HG02943 (cell line): ENCODE measurements at regions not wholly inside any gene's neighbourhood (a gene's known extent, or its start where the extent isn't known, plus 50 kb on each side); places are given as distances from the start of the nearest gene placed in this dataset.

ENCODE experiments used
- ATAC-seq: cut with Tn5 transposase; IDR thresholded peaks from one replicate; pipeline ENCODE4 v1.9.1; 2021; ENCODE audit warnings: mild to moderate bottlenecking, low read depth, moderate library complexity; ENCODE audit not compliant: unreplicated experiment

DNA sequence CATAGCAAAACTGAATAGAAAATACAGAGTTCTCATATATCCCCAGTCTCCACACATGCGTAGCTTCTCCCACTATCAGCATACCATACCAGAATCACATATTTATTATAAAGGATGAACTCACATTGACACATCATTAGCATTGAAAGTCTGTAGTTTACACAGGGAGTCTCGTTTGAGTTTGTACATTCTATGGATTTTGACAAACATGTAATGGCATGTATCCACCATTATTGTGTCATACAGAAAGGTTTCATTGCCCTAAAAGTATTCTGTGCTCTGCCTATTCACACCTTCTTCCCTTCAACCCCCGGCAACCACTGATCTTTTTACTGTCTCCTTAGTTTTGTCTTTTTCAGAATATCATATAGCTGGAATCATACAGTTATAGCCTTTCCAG lies 562.4 kb downstream of the KCTD8 start:
- ATAC-seq = no peak

DNA sequence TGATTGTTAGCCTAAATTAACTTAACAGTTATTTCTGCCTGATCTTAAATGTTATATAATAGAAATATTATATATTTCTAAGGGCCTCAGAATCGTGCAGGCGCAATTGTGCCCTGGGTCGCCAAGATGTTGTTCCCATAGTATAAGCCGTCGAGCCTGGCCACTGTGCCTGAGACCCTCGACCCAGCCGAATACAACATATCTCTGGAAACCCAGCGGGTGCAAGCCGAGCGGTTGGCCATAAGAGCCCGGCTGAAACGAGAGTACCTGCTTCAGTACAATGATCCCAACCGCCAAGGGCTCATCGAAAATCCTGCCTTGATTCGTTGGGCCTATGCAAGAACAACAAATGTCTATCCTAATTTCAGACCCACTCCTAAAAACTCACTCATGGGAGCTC lies 549.8 kb downstream of the KCTD8 start:
- ATAC-seq = no peak

DNA sequence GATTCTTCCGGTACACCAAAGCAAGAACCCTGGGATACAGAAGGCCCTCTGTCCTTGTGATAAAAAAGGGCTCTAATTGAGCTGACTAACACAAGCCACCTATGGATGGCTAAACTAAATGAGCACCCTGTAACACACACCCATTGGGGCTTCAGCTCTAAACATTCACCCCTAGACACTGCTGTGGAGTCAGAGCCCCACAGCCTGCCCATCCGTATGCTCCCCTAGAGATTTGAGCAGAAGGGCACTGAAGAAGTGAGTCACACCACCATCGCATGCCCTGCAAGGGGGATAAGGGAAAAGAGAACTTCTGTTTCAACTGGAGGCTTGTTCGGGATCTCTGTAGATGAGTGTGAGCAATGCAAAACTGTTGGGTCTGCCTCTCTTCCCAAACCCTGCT lies 545.2 kb downstream of the KCTD8 start:
- no peak for ATAC-seq

DNA sequence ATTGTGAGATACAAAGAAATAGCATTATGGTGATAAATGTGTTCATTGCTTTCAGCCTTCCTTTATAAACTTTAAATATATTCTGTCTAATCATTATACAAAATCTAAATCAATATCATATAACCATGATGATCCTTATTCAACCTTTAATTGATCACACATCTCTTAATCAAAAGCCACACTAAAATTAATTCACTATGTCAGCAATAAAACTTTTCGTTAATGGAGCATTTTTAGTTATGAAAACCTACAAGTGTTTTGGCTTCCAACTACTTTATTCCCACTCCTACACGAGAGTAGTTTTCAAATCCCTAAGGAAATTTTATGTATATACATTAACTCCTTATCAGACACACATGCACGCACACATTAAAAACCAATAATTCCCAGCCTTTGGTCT lies 530.2 kb downstream of the KCTD8 start:
- no peak for ATAC-seq

DNA sequence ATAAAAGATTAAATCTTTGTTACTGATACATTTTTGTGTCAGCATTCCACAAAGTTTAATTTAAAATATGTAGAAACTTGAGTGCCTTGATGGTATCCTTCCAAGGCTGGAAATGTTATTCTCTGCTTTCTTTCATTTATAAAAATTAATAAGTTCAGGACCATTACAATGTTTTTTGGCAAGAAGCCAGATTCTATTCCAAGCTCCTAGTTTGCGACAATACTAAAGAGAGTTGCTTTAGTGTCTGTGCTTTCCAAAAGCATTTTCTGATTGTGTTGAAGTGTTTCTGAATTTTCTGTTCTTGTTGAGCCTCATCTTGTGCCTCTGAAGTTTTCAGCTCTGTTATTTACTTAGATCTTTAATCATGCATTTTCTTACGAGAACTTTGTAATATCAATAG lies 516.2 kb downstream of the KCTD8 start:
- no peak for ATAC-seq

DNA sequence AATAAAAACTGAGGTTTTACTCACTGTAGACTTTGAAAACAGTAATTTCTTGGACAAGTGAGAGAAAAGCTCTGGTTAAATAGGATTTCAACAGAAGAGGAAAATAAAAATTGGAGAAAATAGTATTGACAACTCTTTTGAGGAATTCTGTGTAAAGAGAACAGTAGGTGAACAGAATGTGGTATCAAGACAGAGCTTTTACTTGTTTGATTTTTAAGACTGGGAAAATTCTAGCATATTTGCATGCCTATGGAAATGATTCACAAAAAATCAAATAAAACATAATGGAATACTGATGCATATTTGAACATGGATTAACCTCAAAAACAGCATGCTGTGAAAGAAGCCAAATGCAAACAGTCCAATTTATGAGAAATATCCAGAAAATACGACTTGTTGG lies 504.6 kb downstream of the KCTD8 start:
- ATAC-seq = no peak

DNA sequence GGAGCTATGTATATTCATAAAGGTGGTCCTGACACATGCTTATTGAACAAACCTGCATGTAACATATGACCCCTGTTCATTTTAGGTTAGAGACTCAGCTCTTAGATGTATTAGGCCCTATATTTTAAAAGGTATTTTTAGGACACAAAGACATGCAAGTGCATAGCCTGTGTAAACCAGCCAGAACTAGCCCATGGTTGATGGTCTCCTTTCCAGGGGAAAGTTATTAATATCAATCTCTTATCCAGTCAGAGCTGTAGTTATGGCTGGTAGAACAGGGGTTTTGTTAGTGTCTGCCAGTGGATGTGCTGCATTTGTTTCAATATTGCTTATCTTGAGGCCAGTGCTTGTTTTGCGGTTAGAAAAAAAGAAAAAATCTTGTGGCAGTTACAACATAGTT lies 488.6 kb downstream of the KCTD8 start:
- no peak for ATAC-seq

DNA sequence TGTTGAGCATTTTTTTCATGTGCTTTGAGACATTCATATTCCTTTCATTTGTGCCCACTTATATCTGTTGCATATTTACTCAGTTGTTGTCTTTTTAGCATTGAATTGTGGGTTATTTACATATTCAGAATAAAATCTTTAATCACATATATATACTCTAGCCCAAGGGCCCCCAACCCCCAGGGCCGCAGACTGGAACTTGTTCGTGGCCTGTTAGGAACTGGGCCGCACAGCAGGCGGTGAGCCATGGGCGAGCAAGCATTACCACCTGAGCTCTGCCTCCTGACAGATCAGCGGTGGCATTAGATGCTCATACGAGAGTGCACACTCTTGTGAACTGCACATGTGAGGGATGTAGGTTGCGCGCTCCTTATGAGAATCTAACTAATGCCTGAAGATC lies 480.6 kb downstream of the KCTD8 start:
- no peak for ATAC-seq

DNA sequence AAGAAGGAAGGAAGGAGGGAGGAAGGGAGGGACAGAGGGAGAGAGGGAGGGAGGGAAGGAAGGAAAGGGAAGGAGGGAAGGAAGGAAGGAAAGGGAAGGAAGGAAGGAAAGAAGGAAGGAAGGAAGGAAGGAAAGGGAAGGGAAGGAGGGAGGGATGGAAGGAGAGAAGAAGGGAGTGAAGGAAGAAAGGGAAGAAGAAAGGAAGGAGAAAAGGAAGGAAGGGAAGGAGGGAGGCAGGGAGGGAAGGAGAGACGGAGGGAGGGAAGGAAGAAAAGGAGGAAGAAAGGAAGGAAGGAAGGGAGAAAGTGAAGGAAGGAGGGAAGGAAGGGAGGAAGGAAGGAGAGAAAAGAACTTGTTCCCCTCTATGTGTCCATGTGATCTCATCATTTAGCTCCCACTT lies 465.0 kb downstream of the KCTD8 start:
- no peak for ATAC-seq

DNA sequence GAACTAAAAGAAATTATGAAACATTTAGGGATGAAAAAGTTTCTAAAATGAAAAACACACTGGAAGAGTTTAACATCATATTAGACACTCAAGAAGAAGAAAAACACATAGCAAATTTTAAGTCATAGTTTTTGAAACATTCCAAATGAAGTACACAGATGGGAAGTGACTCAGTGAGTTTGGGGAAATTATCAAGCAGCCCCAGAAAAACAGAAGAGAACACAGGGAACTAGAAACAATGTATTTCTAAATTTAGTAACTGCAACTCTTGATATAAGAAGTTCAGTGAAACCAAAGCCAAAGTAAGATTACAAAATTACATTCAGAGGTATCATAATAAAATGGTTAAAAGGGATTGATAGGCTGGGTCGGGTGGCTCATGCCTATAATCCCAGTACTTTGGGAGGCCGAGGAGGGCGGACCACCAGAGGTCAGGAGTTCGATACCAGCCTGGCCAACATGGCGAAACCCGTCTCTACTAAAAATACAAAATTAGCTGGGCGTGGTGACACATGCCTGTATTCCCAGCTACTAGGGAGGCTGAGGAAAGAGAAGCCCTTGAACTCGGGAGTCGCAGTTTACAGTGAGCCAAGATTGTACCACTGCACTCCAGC lies 461.2 kb downstream of the KCTD8 start:
- ATAC-seq = no peak

DNA sequence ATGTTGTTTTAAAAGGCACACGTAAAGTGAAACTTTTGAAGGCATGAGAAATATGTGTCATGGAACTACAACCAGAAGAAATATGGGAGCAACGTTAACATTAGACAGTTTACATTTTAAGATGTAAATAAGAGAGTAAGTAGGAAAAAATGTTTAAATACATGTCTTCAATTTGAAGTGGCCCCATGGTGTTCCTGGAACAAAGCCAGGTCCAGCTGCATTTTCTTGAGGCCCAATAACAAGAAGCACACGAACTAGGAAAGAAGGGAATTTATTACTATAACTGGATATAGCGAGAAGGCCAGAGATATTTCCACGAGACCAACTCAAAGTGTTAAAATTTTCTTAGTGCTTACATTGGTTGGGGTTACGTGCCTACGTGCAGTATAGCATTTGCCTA lies 458.1 kb downstream of the KCTD8 start:
- ATAC-seq = no peak

DNA sequence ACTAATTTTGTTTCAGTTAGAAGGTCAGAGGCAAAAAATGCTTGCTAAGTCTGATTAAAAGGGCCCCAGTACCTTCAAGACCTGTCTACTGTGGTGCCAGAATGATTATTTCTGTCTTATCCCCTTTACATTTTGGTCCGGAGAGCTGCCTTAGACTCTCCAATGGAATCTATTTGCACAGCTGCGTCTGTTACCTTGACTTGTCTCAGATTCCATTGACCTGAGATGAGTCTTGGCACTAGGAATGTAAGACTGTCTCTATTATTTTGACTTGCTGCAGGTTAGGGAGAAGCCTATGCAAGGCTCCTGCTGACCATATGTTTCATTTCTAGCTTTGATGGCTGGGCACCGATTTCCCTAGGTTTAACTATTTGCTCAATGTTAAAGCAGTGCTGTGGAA lies 457.6 kb downstream of the KCTD8 start:
- no peak for ATAC-seq

DNA sequence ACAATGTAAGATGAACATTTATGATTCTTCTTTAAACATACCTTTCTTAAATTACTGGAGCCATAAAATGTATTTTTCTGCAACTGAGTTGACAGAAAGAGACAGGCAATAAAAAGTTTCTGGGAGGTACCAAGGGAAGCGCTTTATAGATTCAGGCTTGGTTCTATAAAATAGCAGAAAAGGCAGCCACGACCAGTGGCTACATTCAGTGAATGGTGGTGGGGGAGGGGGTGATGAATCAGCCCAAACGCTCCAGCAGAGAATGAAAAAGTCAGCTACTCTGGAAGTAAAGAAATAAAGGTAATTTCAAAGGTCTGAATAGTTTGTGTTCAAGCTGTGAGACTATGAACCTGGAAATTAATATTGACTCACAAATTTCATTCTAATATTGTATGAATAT lies 456.1 kb downstream of the KCTD8 start:
- no peak for ATAC-seq

DNA sequence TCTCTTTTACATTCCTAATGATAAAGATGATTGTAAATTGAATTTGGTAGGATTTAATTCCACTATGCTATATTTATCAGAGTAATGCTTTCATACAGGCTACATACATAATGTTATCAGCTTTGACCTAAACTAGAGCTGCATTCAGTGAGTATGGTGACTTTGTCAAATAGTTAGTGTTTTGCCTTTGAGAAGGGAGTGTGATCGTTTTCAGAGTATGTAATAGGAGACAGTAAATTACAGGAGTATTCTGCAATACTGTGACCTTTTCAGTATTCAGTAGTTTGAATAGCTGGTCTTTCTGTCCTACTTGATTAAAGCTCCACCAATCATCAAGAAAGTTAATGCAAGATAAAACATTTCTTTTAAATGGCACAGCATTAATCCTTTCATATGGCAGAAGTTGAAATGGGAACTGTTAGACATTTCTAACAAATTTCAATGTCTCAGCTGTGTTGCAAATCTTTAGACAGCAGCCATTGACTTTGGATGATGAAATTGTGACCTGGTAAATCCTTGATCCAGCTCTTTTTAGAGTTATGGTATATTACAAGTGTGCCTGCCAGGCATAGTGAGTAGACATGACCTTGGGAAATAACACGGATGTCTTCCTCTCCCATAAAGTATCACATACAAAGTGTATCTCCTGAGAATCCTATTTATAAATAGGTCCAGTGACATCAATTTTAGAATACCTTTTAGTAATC lies 455.3 kb downstream of the KCTD8 start:
- no peak for ATAC-seq

DNA sequence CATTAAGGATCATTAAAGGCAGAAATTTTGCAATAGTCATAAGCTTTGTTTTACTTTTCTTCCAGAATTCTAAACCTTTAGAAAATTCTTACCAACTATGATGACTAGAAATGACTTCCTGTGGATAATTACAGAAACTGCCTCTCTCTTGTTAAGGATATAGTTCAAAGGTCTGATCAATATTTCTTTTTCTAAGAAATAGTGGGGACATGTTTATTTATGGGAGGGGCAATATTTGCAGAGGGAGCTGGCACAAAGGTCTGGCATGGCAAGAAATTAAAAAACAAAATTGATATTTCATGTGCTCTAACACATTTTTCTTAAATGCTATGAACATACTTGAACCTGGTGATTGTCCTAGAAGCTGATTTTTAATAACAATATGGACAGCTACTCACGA lies 448.9 kb downstream of the KCTD8 start:
- ATAC-seq = no peak

DNA sequence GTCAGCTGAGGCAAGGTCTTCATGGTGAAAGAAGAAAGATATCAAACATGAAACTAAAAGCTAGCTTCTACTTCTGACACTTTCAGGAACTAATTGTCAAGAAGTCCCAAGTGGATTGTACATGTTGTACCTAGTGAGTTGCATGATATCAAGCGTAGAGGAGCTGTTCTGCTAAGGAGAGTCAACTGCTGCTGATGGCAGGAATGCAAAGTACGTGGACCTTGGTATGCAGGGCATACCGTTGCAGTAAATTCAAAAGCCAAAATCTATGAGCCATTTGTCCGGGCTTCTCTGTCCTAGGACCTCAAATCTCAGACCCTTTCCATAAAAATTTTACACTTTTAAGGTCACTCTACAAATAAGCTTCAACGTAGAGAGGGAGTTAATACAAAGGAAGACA lies 446.2 kb downstream of the KCTD8 start:
- ATAC-seq = no peak

DNA sequence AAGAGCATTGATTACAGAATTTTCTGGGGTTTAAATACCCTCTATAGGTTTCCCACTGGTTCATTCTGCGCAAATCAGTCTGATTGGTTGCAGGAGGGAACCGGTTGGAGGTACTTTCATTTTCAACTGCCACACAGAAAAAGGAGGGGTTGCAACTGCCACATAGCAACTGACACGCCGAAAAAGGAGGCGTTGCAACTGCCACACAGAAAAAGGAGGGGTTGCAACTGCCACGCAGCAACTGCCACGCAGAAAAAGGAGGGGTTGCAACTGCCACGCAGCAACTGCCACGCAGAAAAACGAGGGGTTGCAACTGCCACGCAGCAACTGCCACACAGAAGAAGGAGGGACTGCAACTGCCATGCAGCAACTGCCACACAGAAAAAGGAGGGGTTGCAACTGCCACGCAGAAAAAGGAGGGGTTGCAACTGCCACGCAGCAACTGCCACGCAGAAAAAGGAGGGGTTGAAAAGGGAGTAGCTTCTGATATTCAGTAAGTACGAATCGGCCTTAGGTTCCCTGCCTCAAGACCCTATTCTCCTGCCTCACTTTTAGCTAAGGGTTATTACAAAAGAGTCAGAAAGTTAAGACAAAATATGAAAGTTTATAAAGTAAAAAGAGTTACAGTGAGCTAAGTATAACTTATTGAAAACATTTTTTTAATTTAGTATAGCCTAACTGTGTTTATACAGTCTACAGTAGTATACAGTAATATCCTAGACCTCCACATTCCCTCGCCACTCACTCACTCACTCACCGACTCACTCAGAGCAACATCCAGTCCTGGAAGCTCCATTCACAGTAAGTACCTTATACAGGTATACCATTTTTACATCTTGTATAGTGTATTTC lies 431.8 kb downstream of the KCTD8 start:
- no peak for ATAC-seq

DNA sequence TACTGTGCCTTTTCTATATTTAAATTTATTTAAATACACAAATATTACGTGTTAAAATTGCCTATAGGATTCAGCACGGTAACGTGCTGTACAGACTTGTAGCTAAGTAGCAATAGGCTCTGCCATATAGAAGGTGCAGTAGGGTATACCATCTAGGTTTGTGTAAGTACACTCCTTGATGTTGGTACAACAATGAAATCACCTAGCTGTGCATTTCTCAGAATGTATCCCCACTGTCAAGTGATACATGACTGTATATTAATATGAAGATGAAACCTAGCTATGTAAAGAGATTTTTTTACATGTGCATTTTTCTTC lies 431.2 kb downstream of the KCTD8 start:
- no peak for ATAC-seq

DNA sequence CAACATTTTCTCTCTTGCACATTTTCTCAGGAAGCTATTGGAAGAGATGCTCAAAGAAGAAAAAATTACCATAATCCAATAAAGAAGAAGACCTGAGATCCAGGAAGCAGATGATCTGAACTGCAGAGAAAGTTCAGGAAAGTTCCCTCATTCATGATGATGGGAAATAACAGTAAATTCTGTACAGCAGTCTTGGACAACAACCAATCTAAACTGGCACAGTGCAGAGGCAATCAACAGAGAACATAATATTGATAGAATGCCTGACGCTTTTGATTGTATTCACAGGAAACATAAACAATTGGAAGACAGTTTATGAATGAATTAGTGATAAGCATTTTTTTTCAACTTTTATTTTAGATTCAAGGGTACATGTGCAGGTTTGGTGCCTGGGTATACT lies 428.9 kb downstream of the KCTD8 start:
- no peak for ATAC-seq

DNA sequence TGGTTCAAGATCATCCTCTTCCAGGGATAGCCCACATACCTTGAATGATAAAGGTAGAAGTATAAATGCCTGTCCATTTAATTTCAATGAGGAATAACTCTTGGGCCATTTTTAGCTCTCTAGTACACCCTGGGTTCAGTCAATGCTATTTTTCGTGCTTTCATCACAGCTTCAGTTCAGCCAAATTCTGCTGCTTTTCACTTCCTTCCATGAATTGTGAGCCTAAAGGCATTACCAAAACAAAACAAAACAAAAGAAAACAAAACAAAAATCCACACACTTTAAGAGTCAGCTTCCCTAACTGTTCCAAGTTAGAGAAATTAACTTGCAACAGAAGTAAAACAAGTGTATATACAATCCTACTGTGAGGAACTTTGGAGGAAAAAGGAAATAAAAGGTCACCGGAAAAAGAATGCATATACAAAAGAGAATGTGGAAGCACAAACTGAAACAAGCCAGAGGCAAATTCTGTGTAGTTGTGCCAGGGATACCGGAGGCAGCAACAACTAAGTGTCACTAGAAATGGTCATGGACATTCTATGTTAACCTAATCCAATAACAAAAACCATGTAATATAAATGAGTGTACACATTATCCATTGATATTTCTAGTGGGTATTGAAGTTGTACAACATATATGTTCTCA lies 423.1 kb downstream of the KCTD8 start:
- no peak for ATAC-seq

DNA sequence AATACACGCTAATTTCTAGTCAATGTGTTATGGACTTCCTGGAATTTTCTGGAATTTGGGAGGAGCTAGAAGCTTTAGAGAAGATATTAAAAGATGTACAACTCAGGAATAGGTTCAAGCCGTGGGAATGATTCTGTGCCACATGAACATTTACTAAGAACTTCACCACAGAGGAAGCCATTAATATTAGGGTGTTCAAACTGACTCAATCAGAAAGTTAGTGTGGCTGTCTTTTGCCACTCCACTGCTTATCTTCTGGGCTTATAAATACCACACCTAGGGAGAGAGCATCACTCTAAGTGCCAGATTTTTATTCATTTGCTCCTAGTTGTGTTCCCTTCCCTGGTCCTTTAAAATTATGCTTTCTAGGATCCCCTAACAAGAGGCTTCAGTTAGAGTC lies 409.8 kb downstream of the KCTD8 start:
- no peak for ATAC-seq
